Heart left ventricle (tissue), 16 donors: ENCODE measurements at regions not wholly inside any gene's neighbourhood (a gene's known extent, or its start where the extent isn't known, plus 50 kb on each side); places are given as distances from the start of the nearest gene placed in this dataset.

Experiments used
- ATAC-seq, 4 donors: fragments of 200-7000 bp; cut with Tn5 transposase; one replicate each; pipeline ENCODE4 v1.9.1; 2020 to 2022; ENCODE audit warnings: moderate library complexity in 4 of 4, mild to moderate bottlenecking in 3 of 4, moderate number of reproducible peaks in 1 of 4
- DNase-seq, 5 donors: peaks; one replicate each; pipeline ENCODE4 v3.0.0-alpha.2; 2020
- H3K27ac ChIP-seq, 12 donors: fragments of 200-600 bp; sonication (generic) in 4 of 12; one replicate each; pipeline versions ENCODE4 v1.5.0 to v1.8.0; 2016 to 2022; ENCODE audit warnings: mild to moderate bottlenecking in 2 of 12
- H3K27me3 ChIP-seq, 9 donors: fragments of 200-600 bp; sonication (generic) in 2 of 9; one replicate each; pipeline versions ENCODE4 v1.5.1 to v1.8.0; 2016 to 2022; ENCODE audit warnings: mild to moderate bottlenecking in 3 of 9
- H3K36me3 ChIP-seq, 9 donors: fragments of 200-600 bp; sonication (generic) in 2 of 9; one replicate each; pipeline versions ENCODE4 v1.5.0 to v1.8.0; 2018 to 2022; ENCODE audit warnings: mild to moderate bottlenecking in 2 of 9
- H3K4me1 ChIP-seq, 12 donors: fragments of 200-600 bp; sonication (generic) in 4 of 12; one replicate each; pipeline versions ENCODE4 v1.5.0 to v1.8.0; 2016 to 2022; ENCODE audit warnings: mild to moderate bottlenecking in 3 of 12
- H3K4me3 ChIP-seq, 12 donors: fragments of 200-600 bp; sonication (generic) in 4 of 12; one replicate each; pipeline versions ENCODE4 v1.5.0 to v1.8.0; 2017 to 2022; ENCODE audit warnings: mild to moderate bottlenecking in 9 of 12, moderate library complexity in 4 of 12
- H3K9me3 ChIP-seq, 12 donors: fragments of 200-600 bp; sonication (generic) in 4 of 12; one replicate each; pipeline versions ENCODE4 v1.5.0 to v1.8.0; 2016 to 2022; ENCODE audit warnings: mild to moderate bottlenecking in 1 of 12
- POLR2A ChIP-seq, 2 donors: fragments of 450-650 bp; IDR thresholded peaks; one replicate each; pipeline ENCODE4 v1.6.1; 2017; ENCODE audit warnings: antibody characterized with exemption in 2 of 2, mild to moderate bottlenecking in 2 of 2, moderate library complexity in 2 of 2
- WGBS, 4 donors: extraction: QIAGEN DNeasy Blood & Tissue Kit in 2 of 4; methylation state at CpG; one replicate each; pipeline versions ENCODE4 v1.1.5 to v1.1.7; 2013 to 2018; 5-methylcytosine and 5-hydroxymethylcytosine counted together
- intact Hi-C, 10 donors: fragments of 100-400 bp; cut with DNase I; formaldehyde crosslinking; loops; one replicate each; pipeline versions ENCODE4 v1.11.1 to v1.14.2; 2022
- TF ChIP-seq, protein P1 (sequence below), 12 donors: fragments of 200-600 bp; sonication (generic) in 4 of 12; IDR thresholded peaks; one replicate each; pipeline versions ENCODE4 v1.5.0 to v1.8.0; 2018 to 2022; ENCODE audit warnings: antibody characterized with exemption in 12 of 12, mild to moderate bottlenecking in 5 of 12
- donor health status: ischemic (EF 13 %, LVEDD 7.1; RV severe dilation, severe dysfunction).
- donor health status: healthy with polysubstance abuse.
- donor health status: DM: no; HTN: yes; CAD: no.
- donor health status: DM: no; HTN: no; CAD: no.
- donor health status: ischemic (EF 25% LVEDD 6.9; RV normal size, moderate dysfunction).
- donor health status: ischemic (EF 25% LVEDD 5.7; RV mildly dilated, moderate dysfunction).
- donor health status: healthy.
- donor health status: DM: yes; HTN: yes; CAD: no.
- donor health status: ischemic (EF 35%, LVEDD 5.7; RV mildly dilated, moderate dysfunction).
- donor health status: nonischemic (EF 11% LVEDD 7.7; RV severe dilation, severe dysfunction).
- donor health status: DM: yes; HTN: yes; CAD: no.
- donor health status: PGD.
- donor health status: ischemic (EF 29% LVEDD 5.4; RV normal size, mild dysfunction).
- donor health status: nonischemic (EF 23%, LVEDD 6.1; RV moderate dilation, normal function).

DNA sequence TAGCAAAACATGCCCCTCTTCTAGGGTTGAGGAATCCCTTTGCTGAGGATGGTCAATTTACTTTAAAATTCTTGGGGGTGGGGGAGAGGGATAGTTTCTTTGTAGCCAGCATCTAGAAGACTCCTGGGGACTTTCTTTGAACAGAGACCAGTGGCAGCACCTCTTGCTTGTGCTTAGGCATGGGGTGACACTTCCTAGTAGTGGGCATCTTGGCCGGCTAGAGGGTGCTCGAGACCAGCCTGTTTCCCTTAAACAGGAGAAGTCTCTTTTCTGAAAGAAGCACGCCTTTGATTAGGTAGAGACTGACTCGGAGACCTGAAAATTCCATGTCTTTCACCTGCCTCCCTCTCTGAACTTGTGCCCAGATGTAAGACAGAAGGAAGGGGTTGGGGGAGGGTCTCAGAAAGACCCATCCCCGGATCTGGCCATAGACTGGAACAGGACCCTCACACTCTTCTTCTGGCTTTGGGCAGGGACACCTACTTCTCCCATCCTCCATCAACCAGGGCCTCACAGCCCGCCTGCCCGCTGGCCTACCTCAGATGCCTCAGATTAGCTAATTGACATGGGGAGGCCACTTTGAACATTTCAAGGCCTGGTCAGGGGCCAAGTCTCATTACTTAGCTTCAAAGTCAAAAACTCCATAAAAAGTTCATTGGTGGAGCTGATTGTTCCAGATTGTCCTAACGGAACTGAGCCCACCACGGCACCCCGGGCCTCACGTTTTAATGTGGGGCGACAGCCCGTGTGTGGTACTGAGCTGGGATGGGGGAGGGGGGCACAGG is 172.2 kb downstream of the CDC5L start:
- Histone ChIP-seq H3K4me3 (no peak overlapping the region), H3K9me3 (no peaks in the 10 kb centered on the region), H3K27me3 (peaks cover 0 to 17% (median 0%) of the 10 kb centered on the region in 9 donors), H3K4me1 (peaks cover 0 to 27% (median 4%) of the 10 kb centered on the region in 12 donors), H3K36me3 (no peaks in the 10 kb centered on the region), H3K27ac (peak overlapping the region in 4 of 12 donors; percentile 5 to 36 (median 15))
- intact Hi-C loops = no loop called here
- 91 to 95% (median 93%) methylated on average over 13 of the region's 13 CpGs for WGBS, 4 donors
- DNase-seq (no peak), ATAC-seq (no peak)
- TF ChIP-seq POLR2A (IDR thresholded peaks at IDR 0.05) = no peak
- TF ChIP-seq, protein P1, sequence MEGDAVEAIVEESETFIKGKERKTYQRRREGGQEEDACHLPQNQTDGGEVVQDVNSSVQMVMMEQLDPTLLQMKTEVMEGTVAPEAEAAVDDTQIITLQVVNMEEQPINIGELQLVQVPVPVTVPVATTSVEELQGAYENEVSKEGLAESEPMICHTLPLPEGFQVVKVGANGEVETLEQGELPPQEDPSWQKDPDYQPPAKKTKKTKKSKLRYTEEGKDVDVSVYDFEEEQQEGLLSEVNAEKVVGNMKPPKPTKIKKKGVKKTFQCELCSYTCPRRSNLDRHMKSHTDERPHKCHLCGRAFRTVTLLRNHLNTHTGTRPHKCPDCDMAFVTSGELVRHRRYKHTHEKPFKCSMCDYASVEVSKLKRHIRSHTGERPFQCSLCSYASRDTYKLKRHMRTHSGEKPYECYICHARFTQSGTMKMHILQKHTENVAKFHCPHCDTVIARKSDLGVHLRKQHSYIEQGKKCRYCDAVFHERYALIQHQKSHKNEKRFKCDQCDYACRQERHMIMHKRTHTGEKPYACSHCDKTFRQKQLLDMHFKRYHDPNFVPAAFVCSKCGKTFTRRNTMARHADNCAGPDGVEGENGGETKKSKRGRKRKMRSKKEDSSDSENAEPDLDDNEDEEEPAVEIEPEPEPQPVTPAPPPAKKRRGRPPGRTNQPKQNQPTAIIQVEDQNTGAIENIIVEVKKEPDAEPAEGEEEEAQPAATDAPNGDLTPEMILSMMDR (IDR thresholded peaks at IDR 0.05) = no peak

DNA sequence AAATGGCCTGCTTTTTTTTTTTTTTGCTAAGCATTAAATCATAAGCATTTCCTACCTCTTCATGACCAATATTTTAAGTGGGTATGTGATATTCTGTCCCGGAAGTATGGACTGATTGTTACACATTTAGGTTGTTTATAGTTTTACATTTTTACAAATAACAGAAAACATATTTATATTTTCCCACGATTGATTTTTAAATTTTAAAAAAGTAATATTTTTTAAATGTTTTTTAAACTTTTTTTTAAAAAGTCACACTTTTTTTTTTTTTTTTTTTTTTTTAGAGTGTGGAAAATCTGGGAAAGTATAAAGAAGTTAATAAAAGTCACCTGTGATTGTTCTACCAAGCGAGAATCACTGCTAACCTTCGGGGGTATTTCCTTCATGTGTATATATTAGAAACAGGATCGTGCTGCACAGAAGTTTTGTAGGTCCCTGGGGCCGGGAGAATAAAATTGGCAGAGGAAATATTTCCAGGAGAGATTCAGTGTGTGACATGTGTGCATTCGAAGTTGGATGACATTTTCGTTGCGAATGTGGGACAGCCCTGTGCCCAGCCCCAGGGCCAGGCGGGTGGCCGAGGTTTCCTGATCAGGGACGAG is 173.1 kb downstream of the CDC5L start:
- Histone ChIP-seq H3K27ac (no peak overlapping the region), H3K4me1 (peaks cover 0 to 27% (median 4%) of the 10 kb centered on the region in 12 donors), H3K27me3 (peaks cover 0 to 17% (median 0%) of the 10 kb centered on the region in 9 donors), H3K36me3 (no peaks in the 10 kb centered on the region), H3K4me3 (no peak overlapping the region), H3K9me3 (no peaks in the 10 kb centered on the region)
- DNase-seq = no peak
- intact Hi-C loops = no loop called here
- TF ChIP-seq, protein P1 (IDR thresholded peaks at IDR 0.05) = no peak
- TF ChIP-seq POLR2A (IDR thresholded peaks at IDR 0.05) = no peak
- WGBS, 4 donors = 65 to 82% (median 75%) methylated on average over 12 of the region's 12 CpGs
- ATAC-seq = no peak

DNA sequence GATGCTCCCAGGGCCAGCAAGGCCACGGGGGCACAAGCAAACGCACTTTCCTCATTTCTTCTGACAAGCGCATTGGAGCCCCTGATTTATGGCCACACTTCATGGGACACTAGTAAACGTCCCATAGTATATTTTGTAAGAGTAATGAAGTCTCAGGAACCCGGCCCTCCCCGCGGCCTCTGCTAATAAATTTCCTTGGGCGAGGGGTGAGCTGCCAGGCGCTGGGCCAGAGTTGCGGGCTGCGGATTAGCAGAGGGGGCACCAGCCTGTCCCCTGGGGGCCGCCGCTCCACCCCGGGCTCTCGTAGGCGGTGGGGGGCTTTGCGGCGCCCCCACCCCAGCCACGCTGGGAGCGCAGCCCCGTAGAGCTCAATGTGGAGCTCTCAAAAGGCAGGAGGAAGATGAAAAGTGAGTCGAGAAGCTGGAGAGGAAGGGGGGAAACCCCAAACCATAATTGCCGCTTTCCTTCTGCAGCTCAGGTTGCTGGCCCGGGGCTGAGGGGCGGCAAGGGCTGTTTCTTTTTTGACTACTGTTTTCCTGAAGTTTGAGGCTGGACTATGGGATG is 173.6 kb downstream of the CDC5L start:
- ATAC-seq (no peak), DNase-seq (no peak)
- intact Hi-C loops = no loop called here
- 38 to 53% (median 41%) methylated on average over 25 of the region's 25 CpGs for WGBS, 4 donors
- Histone ChIP-seq H3K36me3 (no peaks in the 10 kb centered on the region), H3K9me3 (no peaks in the 10 kb centered on the region), H3K4me3 (peak overlapping the region in 1 of 12 donors; percentile 13), H3K27me3 (peaks cover 0 to 17% (median 0%) of the 10 kb centered on the region in 9 donors), H3K27ac (no peak overlapping the region), H3K4me1 (peaks cover 0 to 27% (median 4%) of the 10 kb centered on the region in 12 donors)
- TF ChIP-seq POLR2A (IDR thresholded peaks at IDR 0.05) = no peak
- TF ChIP-seq, protein P1 (IDR thresholded peaks at IDR 0.05) = no peak
